ENCODE measurements at regions not wholly inside any gene's neighbourhood (a gene's known extent, or its start where the extent isn't known, plus 50 kb on each side); places are given as distances from the start of the nearest gene placed in this dataset.

- ChIA-PET CTCF (no interaction called here), POLR2A (no interaction called here)
- H3K9me3 ChIP-seq (replicated peaks; ENCODE audit: control insufficient read depth, insufficient read depth, low read length), result no peaks in the 10 kb centered on the region
- no peak overlapping the region for H3K4me2 ChIP-seq (ENCODE audit: insufficient read depth, low read length)
- intact Hi-C loops (cut with micrococcal nuclease), result no loop called here
- H3K36me3 ChIP-seq (ENCODE audit: control insufficient read depth in 2 of 2, extremely low read depth in 1 of 2, insufficient read depth in 2 of 2, low read length in 2 of 2), result no peaks in the 10 kb centered on the region
- H3K9me1 ChIP-seq (replicated peaks; ENCODE audit: control insufficient read depth, extremely low read depth, insufficient read depth, low read length), result no peaks in the 10 kb centered on the region
- H3K27ac ChIP-seq (ENCODE audit: insufficient read depth, low read depth, low read length), result no peak overlapping the region
- no peaks in the 10 kb centered on the region for H3K27me3 ChIP-seq (ENCODE audit: control insufficient read depth in 2 of 2, insufficient read depth in 2 of 2, low read length in 2 of 2)
- H3K4me3 ChIP-seq (replicated peaks in 1 of 3; ENCODE audit: insufficient read depth in 1 of 3, low read depth in 1 of 3, low read length in 3 of 3), result no peak overlapping the region
- DNase-seq (ENCODE audit: low read depth, low spot score) (no peak), FAIRE-seq (no peak)
- TF ChIP-seq MAX (IDR thresholded peaks at IDR 0.05; ENCODE audit: insufficient read depth, insufficient read length) (no peak), GATA2 (IDR thresholded peaks at IDR 0.05; ENCODE audit: insufficient read depth, insufficient read length, low read depth, low read length) (no peak), FOS (IDR thresholded peaks at IDR 0.05; ENCODE audit: borderline replicate concordance, insufficient read depth, low read length) (no peak), EZH2 (IDR thresholded peaks at IDR 0.05; ENCODE audit: borderline replicate concordance, low read depth, low read length, severe bottlenecking) (no peak), MYC (IDR thresholded peaks at IDR 0.05; ENCODE audit: low read depth, low read length) (no peak), POLR2AphosphoS5 (IDR thresholded peaks at IDR 0.05; ENCODE audit: insufficient read depth, low read depth, low read length) (no peak), JUN (IDR thresholded peaks at IDR 0.05; ENCODE audit: borderline replicate concordance, insufficient read depth, insufficient read length, low read depth) (no peak), CTCF (IDR thresholded peaks at IDR 0.05; ENCODE audit: extremely low read depth in 1 of 2, insufficient read depth in 1 of 2, low read depth in 1 of 2, low read length in 2 of 2) (no peak), POLR2A (IDR thresholded peaks at IDR 0.05; ENCODE audit: low read depth, low read length) (no peak)
- H3K9ac ChIP-seq (replicated peaks; ENCODE audit: extremely low read depth, insufficient read depth, low read length), result no peak overlapping the region
- H4K20me1 ChIP-seq (replicated peaks; ENCODE audit: control insufficient read depth, extremely low read depth, insufficient read depth, low read length), result no peaks in the 10 kb centered on the region
- no peaks in the 10 kb centered on the region for H3K4me1 ChIP-seq (ENCODE audit: control insufficient read depth, extremely low read depth, insufficient read depth, low read length)
- H2AFZ ChIP-seq (ENCODE audit: low read depth, low read length), result no peak overlapping the region
- no peaks in the 10 kb centered on the region for H3K79me2 ChIP-seq (ENCODE audit: control insufficient read depth, insufficient read depth, low read length)
- no TSS peak for BruUV-seq (replicated peaks)
- dilution Hi-C loops (cut with MboI; ENCODE audit: extremely low pct_ligation_motif_present, low sequenced_read_pairs), result no loop called here
Observed at GRCh38 chr11:90744169-90744568, 521.3 kb upstream of the CHORDC1 start.

All from endothelial cell of umbilical vein (primary cell).